K562 (cell line): ENCODE measurements at regions not wholly inside any gene's neighbourhood (a gene's known extent, or its start where the extent isn't known, plus 50 kb on each side); places are given as distances from the start of the nearest gene placed in this dataset.

Experiments used
- ATAC-seq: fragments of 200-7000 bp; cut with Tn5 transposase; 3 replicates; pipeline ENCODE4 v1.9.1; 2020; ENCODE audit warnings: moderate library complexity
- BruUV-seq: library from RNA; stranded (reverse); fragments of 400-500 nt; replicated peaks from 2 replicates; lab custom pipeline; 2021; lab: Mats Ljungman, UMichigan
- CTCF ChIA-PET: fragments of 300-600 bp; formaldehyde crosslinking; extraction: SDS; loops from one replicate; lab custom pipeline; 2021; ENCODE audit warnings: low intra/inter-chr PET ratio; lab: Yijun Ruan, JAX
- POLR2A ChIA-PET: fragments of 300-600, 350-650 bp; sonication (Branson Sonifier 250); formaldehyde crosslinking; extraction: SDS; loops from one replicate; lab custom pipeline; 2021; ENCODE audit warnings: antibody characterized with exemption, inconsistent platforms; lab: Yijun Ruan, JAX
- DNase-seq, 4 experiments: peaks; one replicate each; pipeline versions ENCODE4 v3.0.0 to v3.0.0-alpha.2; 2011 to 2018; ENCODE audit warnings: low spot score in 3 of 4, mixed read lengths in 3 of 4; ENCODE audit errors: extremely low read depth in 1 of 4
- FAIRE-seq: peaks from 2 replicates; lab custom pipeline; 2011; peaks lifted over from hg19 to GRCh38; lab: Jason Lieb, UNC
- H2AFZ ChIP-seq: 2 replicates; pipeline ENCODE4 v1.6.0; 2011; ENCODE audit warnings: low read depth, low read length, control low read depth, inconsistent platforms
- H3K27ac ChIP-seq: fragments of 200-600 bp; 3 replicates; pipeline ENCODE4 v1.8.0; 2011; ENCODE audit warnings: low read depth, mild to moderate bottlenecking, control low read depth, inconsistent platforms, low read length, moderate library complexity, mixed read lengths; ENCODE audit errors: extremely low read depth
- H3K27me3 ChIP-seq, 2 experiments: fragments of 300-600 bp in 1 of 2; 2 replicates in 1 of 2; 3 replicates in 1 of 2; pipeline versions ENCODE4 v1.6.0 to v1.8.0; 2011; ENCODE audit warnings: inconsistent platforms in 2 of 2, low read length in 2 of 2, mild to moderate bottlenecking in 1 of 2, mixed read lengths in 1 of 2, moderate library complexity in 1 of 2; ENCODE audit not compliant: control insufficient read depth in 2 of 2, insufficient read depth in 2 of 2
- H3K36me3 ChIP-seq: fragments of 300-600 bp; 3 replicates; pipeline ENCODE4 v1.8.0; 2011; ENCODE audit warnings: mild to moderate bottlenecking, low read length, inconsistent platforms; ENCODE audit not compliant: control insufficient read depth, insufficient read depth
- H3K4me1 ChIP-seq, 2 experiments: fragments of 200-600 bp in 1 of 2; replicated peaks in 1 of 2; 2 replicates in 1 of 2; 3 replicates in 1 of 2; pipeline versions ENCODE4 v1.5.1 to v1.8.0; 2011; ENCODE audit warnings: inconsistent platforms in 2 of 2, low read length in 2 of 2, mild to moderate bottlenecking in 1 of 2, mixed read lengths in 1 of 2, moderate library complexity in 1 of 2; ENCODE audit not compliant: control insufficient read depth in 2 of 2, insufficient read depth in 2 of 2
- H3K4me2 ChIP-seq: 2 replicates; pipeline ENCODE4 v1.6.1; 2011; ENCODE audit warnings: low read length, control low read depth, inconsistent platforms, mixed read lengths; ENCODE audit not compliant: insufficient read depth
- H3K4me3 ChIP-seq: fragments of 200-600 bp; sonication (generic), shearing (Covaris generic); 2 replicates; pipeline ENCODE4 v1.5.1; 2016; ENCODE audit warnings: control low read depth, inconsistent platforms
- H3K79me2 ChIP-seq: fragments of 200-600 bp; 3 replicates; pipeline ENCODE4 v1.8.0; 2011; ENCODE audit warnings: low read length, inconsistent platforms; ENCODE audit not compliant: control insufficient read depth, insufficient read depth
- H3K9ac ChIP-seq, 2 experiments: 2 replicates each; pipeline versions ENCODE4 v1.6.0 to v1.6.1; 2011; ENCODE audit warnings: low read depth in 2 of 2, low read length in 2 of 2, control low read depth in 1 of 2, inconsistent platforms in 1 of 2, mild to moderate bottlenecking in 1 of 2, mixed read lengths in 1 of 2; ENCODE audit not compliant: insufficient read depth in 1 of 2
- H3K9me1 ChIP-seq: one replicate; pipeline ENCODE4 v1.6.0; 2011; ENCODE audit warnings: inconsistent platforms, mild to moderate bottlenecking, low read length, moderate library complexity; ENCODE audit not compliant: control insufficient read depth, insufficient read depth
- H3K9me3 ChIP-seq: replicated peaks from 2 replicates; pipeline ENCODE4 v1.5.1; 2011; ENCODE audit warnings: low read depth, low read length, inconsistent platforms; ENCODE audit not compliant: control insufficient read depth, insufficient read depth
- H4K20me1 ChIP-seq: replicated peaks from 2 replicates; pipeline ENCODE4 v1.6.1; 2011; ENCODE audit warnings: low read length, inconsistent platforms, mixed read lengths; ENCODE audit not compliant: control insufficient read depth, insufficient read depth
- CEBPB ChIP-seq: fragments of 450-650 bp; IDR thresholded peaks from 2 replicates; pipeline ENCODE4 v1.6.1; 2016; ENCODE audit warnings: missing genetic modification characterization, missing compliant biosample characterization
- CEBPG ChIP-seq, 3 experiments: fragments of 200-800 bp in 1 of 3; sonication (Bioruptor generic) in 1 of 3; sonication (generic) in 1 of 3; formaldehyde crosslinking in 1 of 3; IDR thresholded peaks in 2 of 3; conservative IDR thresholded peaks in 1 of 3; 2 replicates each; pipeline versions ENCODE4 v1.6.1 to v1.8.0; 2016 to 2022; ENCODE audit warnings: missing compliant biosample characterization in 2 of 3, missing genetic modification characterization in 2 of 3, mild to moderate bottlenecking in 1 of 3, missing genetic modification reagents in 1 of 3
- ZBTB7A ChIP-seq: IDR thresholded peaks from 2 replicates; pipeline ENCODE4 v1.6.1; 2011; ENCODE audit warnings: low read depth, mild to moderate bottlenecking, low read length, moderate library complexity, borderline replicate concordance; ENCODE audit not compliant: control insufficient read depth
- ZNF121 ChIP-seq: sonication (generic); formaldehyde crosslinking; conservative IDR thresholded peaks from 2 replicates; pipeline ENCODE4 v1.8.0; 2022; ENCODE audit warnings: missing genetic modification reagents
- WGBS: fragments of 100-300 bp; shearing (Covaris generic); methylation state at CpG from one replicate; pipeline ENCODE4 v1.1.6; 2016; ENCODE audit warnings: low coverage, mixed read lengths; ENCODE audit not compliant: insufficient coverage; ENCODE audit errors: missing lambda C conversion rate; 5-methylcytosine and 5-hydroxymethylcytosine counted together
- in situ Hi-C: fragments of 300-500 bp; cut with MboI; formaldehyde crosslinking; loops from 4 replicates; pipeline ENCODE4 v1.15.0; 2018; ENCODE audit warnings: inconsistent platforms, mixed read lengths
- intact Hi-C: fragments of 100-400 bp; cut with micrococcal nuclease; formaldehyde crosslinking; loops from 2 replicates; pipeline ENCODE4 v1.14.2; 2022
- TF ChIP-seq, protein P1 (sequence below): fragments of 450-650 bp; IDR thresholded peaks from 2 replicates; pipeline ENCODE4 v1.6.1; 2016; ENCODE audit warnings: borderline replicate concordance
- TF ChIP-seq, protein P2 (sequence below): fragments of 250-450 bp; sonication (Bioruptor Pico); IDR thresholded peaks from 2 replicates; pipeline ENCODE4 v1.4.0; 2020

DNA sequence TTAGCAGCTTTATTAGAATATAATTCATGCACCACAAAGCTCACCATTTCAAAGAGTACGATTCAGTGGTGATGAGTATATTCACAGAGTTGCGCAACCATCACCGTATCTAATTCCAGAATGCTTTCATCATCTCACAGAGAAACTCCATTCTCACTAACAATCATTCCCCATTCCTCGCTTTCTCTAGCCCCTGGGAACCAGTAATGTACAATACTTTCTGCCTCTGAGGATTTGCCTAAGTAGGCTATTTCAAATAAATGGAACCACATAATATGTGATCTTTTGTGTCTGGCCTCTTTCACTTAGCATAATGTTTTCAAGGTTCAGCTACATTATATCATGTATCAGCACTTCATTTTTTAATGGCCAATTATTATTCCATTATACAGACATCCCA lies 145.1 kb upstream of the ADAMTS16 start:
- Histone ChIP-seq H4K20me1 (no peaks in the 10 kb centered on the region), H3K79me2 (no peaks in the 10 kb centered on the region), H3K4me2 (no peak overlapping the region), H2AFZ (no peak overlapping the region), H3K4me1 (no peaks in the 10 kb centered on the region), H3K9ac (no peak overlapping the region), H3K9me1 (no peaks in the 10 kb centered on the region), H3K36me3 (no peaks in the 10 kb centered on the region), H3K27me3 (no peaks in the 10 kb centered on the region), H3K27ac (no peak overlapping the region), H3K4me3 (no peak overlapping the region), H3K9me3 (no peaks in the 10 kb centered on the region)
- POLR2A ChIA-PET: no interaction called here
- 0% methylated on average over 4 of the region's 4 CpGs for WGBS
- CTCF ChIA-PET: no interaction called here
- DNase-seq (no peak), FAIRE-seq (no peak), ATAC-seq (no peak)
- intact Hi-C loops (no loop called here), in situ Hi-C loops (no loop called here)
- no TSS peak for BruUV-seq
- TF ChIP-seq ZNF121 (CRISPR knock-in tag): no peak
- TF ChIP-seq, protein P1, sequence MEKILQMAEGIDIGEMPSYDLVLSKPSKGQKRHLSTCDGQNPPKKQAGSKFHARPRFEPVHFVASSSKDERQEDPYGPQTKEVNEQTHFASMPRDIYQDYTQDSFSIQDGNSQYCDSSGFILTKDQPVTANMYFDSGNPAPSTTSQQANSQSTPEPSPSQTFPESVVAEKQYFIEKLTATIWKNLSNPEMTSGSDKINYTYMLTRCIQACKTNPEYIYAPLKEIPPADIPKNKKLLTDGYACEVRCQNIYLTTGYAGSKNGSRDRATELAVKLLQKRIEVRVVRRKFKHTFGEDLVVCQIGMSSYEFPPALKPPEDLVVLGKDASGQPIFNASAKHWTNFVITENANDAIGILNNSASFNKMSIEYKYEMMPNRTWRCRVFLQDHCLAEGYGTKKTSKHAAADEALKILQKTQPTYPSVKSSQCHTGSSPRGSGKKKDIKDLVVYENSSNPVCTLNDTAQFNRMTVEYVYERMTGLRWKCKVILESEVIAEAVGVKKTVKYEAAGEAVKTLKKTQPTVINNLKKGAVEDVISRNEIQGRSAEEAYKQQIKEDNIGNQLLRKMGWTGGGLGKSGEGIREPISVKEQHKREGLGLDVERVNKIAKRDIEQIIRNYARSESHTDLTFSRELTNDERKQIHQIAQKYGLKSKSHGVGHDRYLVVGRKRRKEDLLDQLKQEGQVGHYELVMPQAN: no peak
- TF ChIP-seq CEBPG (CRISPR knock-in tag; IDR thresholded peaks at IDR 0.05): no peak
- peak; percentile 57 to 90 for TF ChIP-seq CEBPG (tag; conservative IDR thresholded peaks at IDR 0.05 in 1 of 2, IDR thresholded peaks at IDR 0.05 in 1 of 2)
- TF ChIP-seq, protein P2, sequence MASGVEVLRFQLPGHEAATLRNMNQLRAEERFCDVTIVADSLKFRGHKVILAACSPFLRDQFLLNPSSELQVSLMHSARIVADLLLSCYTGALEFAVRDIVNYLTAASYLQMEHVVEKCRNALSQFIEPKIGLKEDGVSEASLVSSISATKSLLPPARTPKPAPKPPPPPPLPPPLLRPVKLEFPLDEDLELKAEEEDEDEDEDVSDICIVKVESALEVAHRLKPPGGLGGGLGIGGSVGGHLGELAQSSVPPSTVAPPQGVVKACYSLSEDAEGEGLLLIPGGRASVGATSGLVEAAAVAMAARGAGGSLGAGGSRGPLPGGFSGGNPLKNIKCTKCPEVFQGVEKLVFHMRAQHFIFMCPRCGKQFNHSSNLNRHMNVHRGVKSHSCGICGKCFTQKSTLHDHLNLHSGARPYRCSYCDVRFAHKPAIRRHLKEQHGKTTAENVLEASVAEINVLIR (CRISPR knock-in tag): no peak
- peak; percentile 93 for TF ChIP-seq CEBPB (tag)
- TF ChIP-seq ZBTB7A: no peak
